VCaP (cell line): ENCODE measurements at regions not wholly inside any gene's neighbourhood (a gene's known extent, or its start where the extent isn't known, plus 50 kb on each side); places are given as distances from the start of the nearest gene placed in this dataset.

Source experiments
- H3K27ac ChIP-seq: fragments of 450-650 bp; 2 replicates; pipeline ENCODE4 v1.5.1; 2017
- TF ChIP-seq, protein P1 (sequence below): fragments of 450-650 bp; conservative IDR thresholded peaks from 2 replicates; pipeline ENCODE4 v1.5.1; 2017; ENCODE audit warnings: mild to moderate bottlenecking, moderate library complexity

DNA sequence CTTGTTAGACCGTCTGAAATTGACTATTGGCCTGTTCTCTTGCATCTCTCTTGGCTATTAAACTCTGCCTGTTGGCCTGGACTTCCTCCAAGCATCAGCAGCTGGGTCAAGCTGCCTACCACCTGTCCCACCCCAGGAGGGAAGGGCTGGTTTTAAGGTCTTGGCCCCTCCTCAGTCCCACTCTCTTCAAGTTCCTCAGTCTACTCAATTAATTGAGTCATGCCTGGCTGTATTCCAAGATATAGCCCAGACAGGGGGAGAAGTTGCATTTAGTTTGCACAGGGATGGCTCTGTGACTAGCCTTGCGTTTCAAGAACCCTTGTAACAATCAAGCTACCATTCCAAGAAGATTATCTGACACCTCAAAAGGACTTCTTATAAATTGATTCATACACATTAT, 113.8 kb upstream of the GLI3 start:
- H3K27ac ChIP-seq, result no peak overlapping the region
- TF ChIP-seq, protein P1, sequence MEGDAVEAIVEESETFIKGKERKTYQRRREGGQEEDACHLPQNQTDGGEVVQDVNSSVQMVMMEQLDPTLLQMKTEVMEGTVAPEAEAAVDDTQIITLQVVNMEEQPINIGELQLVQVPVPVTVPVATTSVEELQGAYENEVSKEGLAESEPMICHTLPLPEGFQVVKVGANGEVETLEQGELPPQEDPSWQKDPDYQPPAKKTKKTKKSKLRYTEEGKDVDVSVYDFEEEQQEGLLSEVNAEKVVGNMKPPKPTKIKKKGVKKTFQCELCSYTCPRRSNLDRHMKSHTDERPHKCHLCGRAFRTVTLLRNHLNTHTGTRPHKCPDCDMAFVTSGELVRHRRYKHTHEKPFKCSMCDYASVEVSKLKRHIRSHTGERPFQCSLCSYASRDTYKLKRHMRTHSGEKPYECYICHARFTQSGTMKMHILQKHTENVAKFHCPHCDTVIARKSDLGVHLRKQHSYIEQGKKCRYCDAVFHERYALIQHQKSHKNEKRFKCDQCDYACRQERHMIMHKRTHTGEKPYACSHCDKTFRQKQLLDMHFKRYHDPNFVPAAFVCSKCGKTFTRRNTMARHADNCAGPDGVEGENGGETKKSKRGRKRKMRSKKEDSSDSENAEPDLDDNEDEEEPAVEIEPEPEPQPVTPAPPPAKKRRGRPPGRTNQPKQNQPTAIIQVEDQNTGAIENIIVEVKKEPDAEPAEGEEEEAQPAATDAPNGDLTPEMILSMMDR, result no peak

DNA sequence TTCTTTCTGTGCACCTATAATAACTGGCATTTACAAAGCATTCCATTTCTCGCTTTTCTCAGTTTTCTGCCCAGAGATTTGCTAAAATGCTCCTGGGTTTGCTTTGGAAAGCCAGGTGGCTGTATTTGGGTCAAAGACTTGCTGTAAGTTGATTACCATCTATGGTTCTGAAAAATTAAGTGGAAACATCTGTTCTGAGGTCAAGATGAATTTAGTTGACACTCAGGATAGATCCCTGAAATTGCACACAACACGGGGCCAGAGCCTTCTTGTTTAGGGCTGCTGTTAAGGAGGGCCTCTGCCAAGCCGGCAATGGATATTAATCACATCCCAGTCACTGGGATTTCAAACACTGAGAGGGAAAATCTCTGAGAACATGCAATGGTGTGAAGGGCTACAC, 111.6 kb upstream of the GLI3 start:
- no peak overlapping the region for H3K27ac ChIP-seq
- TF ChIP-seq, protein P1, result no peak

DNA sequence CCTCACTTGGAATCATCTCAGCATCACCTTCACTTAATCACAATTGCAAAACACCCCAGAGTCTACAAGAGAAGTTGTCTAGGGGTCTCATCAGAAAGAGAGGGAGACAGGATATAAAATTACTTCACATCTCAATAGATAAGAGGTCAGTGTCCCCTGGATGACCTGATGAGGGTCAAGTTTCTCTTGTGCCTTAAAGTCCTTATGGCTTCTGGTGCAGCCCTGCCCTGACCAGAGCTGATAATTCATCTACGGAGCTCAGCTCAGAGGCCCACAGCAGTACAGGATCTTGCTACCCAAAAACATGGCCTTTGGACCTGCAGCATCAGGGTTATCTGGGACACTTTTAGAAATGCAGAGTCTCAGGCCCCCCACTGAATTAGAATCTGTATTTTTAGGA, 111.1 kb upstream of the GLI3 start:
- H3K27ac ChIP-seq, result no peak overlapping the region
- TF ChIP-seq, protein P1, result no peak

DNA sequence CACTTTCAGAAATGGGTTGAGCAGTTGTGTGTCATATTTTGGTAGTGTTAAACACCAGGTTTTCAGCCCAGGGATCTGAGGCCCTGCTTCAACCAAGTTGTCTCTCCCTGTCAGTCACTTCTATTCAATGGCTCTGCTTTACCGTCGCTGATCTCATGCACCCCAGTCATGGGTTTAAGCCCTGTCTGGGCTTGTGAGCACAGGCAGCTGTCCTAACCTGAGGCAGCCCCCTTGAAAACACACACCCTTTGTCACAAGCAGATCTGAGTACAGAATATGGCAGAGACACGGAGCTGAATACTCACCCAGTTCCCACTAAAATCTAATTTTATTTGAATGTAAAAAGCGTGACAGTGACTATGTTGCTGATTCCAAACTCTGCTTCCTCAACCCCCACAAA, 110.6 kb upstream of the GLI3 start:
- TF ChIP-seq, protein P1, result no peak
- no peak overlapping the region for H3K27ac ChIP-seq

DNA sequence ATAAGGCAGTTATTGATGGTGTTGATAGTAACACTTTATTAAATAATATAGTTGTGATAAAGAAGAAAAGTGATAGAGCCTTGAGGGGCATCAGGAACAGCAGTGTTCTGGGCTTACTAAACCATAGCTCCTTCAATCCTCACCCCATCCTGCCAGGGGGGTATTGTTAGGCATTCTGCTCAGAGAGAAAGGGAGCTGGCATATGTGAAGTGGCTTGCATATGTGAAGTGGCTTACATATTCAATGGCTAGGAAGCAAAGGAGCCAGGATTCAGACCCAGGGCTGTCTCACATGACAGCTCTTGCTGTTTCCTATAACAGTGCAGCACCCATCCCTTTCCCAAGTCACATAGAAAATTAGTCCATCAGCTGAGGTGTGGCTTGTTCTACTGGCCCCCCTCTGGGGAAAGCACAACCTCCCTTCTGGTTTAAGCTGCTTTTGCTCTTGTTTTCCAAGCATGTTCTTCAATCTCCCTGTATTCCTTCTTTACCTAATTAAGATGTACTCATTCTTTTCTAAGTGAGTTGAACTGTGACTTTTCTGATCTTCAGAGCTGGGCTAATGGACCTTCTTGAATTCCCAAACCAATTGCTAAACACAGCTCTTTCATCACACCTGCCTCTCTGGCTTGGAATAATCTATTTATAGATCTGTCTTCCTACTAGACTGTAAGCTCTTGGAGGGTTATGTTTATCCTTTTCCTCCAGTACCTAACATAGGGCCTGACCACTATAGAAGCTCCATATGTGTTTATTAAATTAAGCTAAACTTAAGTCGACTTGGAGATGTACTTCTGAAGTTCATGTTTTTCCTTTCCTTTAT, 108.7 kb upstream of the GLI3 start:
- TF ChIP-seq, protein P1, result no peak
- H3K27ac ChIP-seq, result no peak overlapping the region

DNA sequence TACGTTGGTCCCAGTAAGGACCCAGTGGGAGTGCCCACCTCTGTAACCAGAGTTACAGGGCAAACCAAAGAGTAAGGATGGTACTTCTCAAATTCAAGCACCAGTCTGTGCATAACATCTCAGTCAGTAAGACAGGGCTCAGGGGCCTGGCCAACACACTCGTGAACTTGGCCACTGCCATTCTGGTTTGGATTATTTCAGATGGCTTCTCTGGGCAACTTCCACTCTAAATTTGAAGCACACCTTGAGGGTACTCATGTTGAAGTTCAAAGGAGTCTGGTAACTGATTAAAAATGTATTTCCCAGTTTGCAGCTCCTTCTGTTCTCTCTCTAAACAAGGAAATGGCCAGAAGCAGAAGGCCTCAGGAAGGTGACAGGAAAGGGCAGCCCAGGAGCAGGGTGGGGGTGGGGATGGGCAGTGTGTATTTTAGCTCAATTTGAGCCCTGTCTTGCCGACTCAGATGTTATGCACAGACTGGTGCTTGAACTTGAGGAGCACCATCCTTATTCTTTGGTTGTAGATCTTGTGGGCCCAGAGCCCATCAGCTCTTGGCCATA, 107.3 kb upstream of the GLI3 start:
- H3K27ac ChIP-seq, result no peak overlapping the region
- TF ChIP-seq, protein P1, result no peak

DNA sequence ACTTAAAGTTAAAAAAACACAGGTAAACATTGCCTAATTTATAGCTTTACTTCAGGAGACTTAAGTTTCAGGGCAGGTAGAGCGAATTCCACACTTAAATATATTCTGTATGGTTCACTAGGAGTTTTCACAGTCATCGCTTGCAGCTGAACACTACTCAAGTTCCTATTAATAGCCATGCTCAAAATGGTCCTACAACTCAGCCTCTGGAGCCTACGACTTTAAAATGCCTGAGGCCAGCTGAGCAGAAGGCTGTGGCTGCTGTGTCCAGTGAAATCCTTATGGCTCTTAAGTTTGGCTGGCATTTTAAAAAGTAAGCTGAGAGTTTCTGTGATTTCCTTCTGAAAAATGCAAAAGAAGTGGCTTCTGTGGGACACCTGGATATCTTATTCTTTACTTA, 105.4 kb upstream of the GLI3 start:
- TF ChIP-seq, protein P1, result no peak

More for the DNA sequence above, 105.4 kb upstream of the GLI3 start:
- H3K27ac ChIP-seq, result no peak overlapping the region
